AG10803 (cell line): ENCODE measurements at regions not wholly inside any gene's neighbourhood (a gene's known extent, or its start where the extent isn't known, plus 50 kb on each side); places are given as distances from the start of the nearest gene placed in this dataset.

Experiments
- DNase-seq: peaks from one replicate; pipeline ENCODE4 v3.0.0; 2010; ENCODE audit warnings: low read depth
- H3K4me3 ChIP-seq: 2 replicates; pipeline ENCODE4 v1.5.1; 2011; ENCODE audit warnings: mild to moderate bottlenecking, low read length, control low read depth
- TF ChIP-seq, protein P1 (sequence below): conservative IDR thresholded peaks from 2 replicates; pipeline ENCODE4 v1.5.1; 2011; ENCODE audit warnings: mild to moderate bottlenecking, low read length, control low read depth, inconsistent platforms

- TF ChIP-seq, protein P1, sequence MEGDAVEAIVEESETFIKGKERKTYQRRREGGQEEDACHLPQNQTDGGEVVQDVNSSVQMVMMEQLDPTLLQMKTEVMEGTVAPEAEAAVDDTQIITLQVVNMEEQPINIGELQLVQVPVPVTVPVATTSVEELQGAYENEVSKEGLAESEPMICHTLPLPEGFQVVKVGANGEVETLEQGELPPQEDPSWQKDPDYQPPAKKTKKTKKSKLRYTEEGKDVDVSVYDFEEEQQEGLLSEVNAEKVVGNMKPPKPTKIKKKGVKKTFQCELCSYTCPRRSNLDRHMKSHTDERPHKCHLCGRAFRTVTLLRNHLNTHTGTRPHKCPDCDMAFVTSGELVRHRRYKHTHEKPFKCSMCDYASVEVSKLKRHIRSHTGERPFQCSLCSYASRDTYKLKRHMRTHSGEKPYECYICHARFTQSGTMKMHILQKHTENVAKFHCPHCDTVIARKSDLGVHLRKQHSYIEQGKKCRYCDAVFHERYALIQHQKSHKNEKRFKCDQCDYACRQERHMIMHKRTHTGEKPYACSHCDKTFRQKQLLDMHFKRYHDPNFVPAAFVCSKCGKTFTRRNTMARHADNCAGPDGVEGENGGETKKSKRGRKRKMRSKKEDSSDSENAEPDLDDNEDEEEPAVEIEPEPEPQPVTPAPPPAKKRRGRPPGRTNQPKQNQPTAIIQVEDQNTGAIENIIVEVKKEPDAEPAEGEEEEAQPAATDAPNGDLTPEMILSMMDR: no peak
- no peak for DNase-seq
- H3K4me3 ChIP-seq: no peak overlapping the region
Measured at GRCh38 chr7:51634538-51634937, 317.9 kb upstream of the COBL start.

DNA sequence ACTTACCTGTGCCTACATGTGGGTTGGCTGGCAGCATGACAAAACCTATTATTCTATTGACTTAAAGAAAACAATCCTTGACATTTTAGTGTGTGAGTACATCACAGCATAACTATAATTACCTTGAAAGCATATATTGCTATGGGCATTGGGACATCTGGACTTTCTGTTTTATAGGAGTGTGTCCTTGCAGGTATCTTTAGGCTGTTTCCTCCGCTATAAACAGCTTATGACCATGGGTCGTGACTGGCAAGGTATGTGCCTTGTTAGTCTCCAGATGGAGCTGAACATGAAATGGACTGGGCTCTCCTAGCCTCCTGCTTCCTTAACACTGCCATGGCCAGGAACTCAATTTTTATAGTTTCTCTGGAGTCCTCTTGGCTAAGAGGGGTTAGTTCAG, 317.4 kb upstream of the COBL start:
- H3K4me3 ChIP-seq: no peak overlapping the region
- TF ChIP-seq, protein P1: no peak
- no peak for DNase-seq

- DNase-seq: no peak
- H3K4me3 ChIP-seq: no peak overlapping the region
- TF ChIP-seq, protein P1: no peak
Measured at GRCh38 chr7:51633596-51633995, 317.0 kb upstream of the COBL start.

GRCh38 chr7:51633006-51633405, 316.4 kb upstream of the COBL start:
- TF ChIP-seq, protein P1: no peak
- H3K4me3 ChIP-seq: no peak overlapping the region
- DNase-seq: no peak

DNA sequence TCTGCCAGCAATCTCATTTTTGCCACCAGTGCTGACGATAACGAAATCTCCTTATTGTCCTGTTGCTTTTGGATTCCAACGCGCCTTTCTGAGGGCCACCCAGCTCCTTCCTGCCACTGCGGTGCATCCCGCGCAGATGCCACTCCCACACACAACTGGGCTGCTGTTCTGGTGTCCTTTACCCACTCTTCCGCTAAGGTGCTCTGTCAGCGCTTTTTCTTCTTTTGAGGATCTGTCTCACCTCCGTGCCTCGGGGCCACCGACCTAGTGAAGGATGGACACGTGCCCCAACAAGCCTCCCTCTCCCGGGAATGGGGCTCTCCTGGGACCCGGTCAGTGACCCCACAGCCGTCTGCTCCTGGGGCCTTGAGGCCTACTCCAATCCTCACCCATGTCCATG, 314.3 kb upstream of the COBL start:
- H3K4me3 ChIP-seq: no peak overlapping the region
- TF ChIP-seq, protein P1: no peak
- no peak for DNase-seq

GRCh38 chr7:51629206-51629605, 312.6 kb upstream of the COBL start:
- no peak for DNase-seq
- TF ChIP-seq, protein P1: no peak
- no peak overlapping the region for H3K4me3 ChIP-seq

DNA sequence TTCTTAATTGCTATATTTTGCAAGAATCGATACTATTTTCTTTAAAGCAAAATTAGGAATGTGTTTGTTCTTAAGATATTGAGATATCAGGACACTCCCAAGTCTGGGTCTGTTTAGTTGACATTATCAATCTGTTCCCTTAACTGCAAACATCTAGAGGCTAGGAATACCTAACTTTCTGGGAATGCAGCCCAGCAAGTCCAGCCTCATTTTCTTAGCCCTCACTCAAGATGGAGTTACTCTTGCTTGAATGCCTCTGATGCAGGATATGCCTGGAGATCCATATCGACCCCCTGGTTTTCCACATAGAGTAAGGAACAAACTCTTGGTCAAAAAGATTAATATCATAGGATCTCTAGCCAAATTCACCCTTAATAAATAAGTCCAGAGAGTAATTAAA, 305.3 kb upstream of the COBL start:
- DNase-seq: no peak
- no peak overlapping the region for H3K4me3 ChIP-seq
- TF ChIP-seq, protein P1: no peak
